Psoas muscle (tissue), 7 donors: ENCODE measurements at regions not wholly inside any gene's neighbourhood (a gene's known extent, or its start where the extent isn't known, plus 50 kb on each side); places are given as distances from the start of the nearest gene placed in this dataset.

Experiments used
- ATAC-seq, 4 donors: fragments of 200-7000 bp; cut with Tn5 transposase; one replicate each; pipeline ENCODE4 v1.9.1; 2020; ENCODE audit warnings: moderate library complexity in 3 of 4, mild to moderate bottlenecking in 2 of 4
- DNase-seq, 2 donors: peaks; one replicate each; pipeline ENCODE4 v3.0.0-alpha.2; 2020
- H3K27ac ChIP-seq: fragments of 200-600 bp; one replicate; pipeline ENCODE4 v1.8.0; 2022
- H3K27me3 ChIP-seq, 3 donors: fragments of 200-600 bp in 1 of 3; one replicate each; pipeline versions ENCODE4 v1.6.1 to v1.8.0; 2013 to 2022; ENCODE audit warnings: low read length in 2 of 3, mild to moderate bottlenecking in 2 of 3, moderate library complexity in 1 of 3; ENCODE audit not compliant: insufficient read depth in 3 of 3
- H3K36me3 ChIP-seq, 2 donors: fragments of 200-600 bp in 1 of 2; one replicate each; pipeline versions ENCODE4 v1.6.1 to v1.8.0; 2013 to 2022; ENCODE audit warnings: low read depth in 1 of 2, mild to moderate bottlenecking in 1 of 2, moderate library complexity in 1 of 2; ENCODE audit not compliant: insufficient read depth in 1 of 2
- H3K4me1 ChIP-seq: fragments of 200-600 bp; one replicate; pipeline ENCODE4 v1.8.0; 2022
- H3K4me3 ChIP-seq: fragments of 200-600 bp; one replicate; pipeline ENCODE4 v1.8.0; 2022; ENCODE audit warnings: mild to moderate bottlenecking
- H3K9me3 ChIP-seq: fragments of 200-600 bp; one replicate; pipeline ENCODE4 v1.8.0; 2022
- CTCF ChIP-seq: fragments of 200-600 bp; IDR thresholded peaks from one replicate; pipeline ENCODE4 v1.8.0; 2022; ENCODE audit warnings: antibody characterized with exemption
- WGBS, 3 donors: extraction: QIAGEN DNeasy Blood & Tissue Kit; methylation state at CpG; one replicate each; pipeline versions ENCODE4 v1.1.6 to v1.1.7; 2013; 5-methylcytosine and 5-hydroxymethylcytosine counted together
- intact Hi-C, 2 donors: fragments of 100-400 bp; cut with DNase I; formaldehyde crosslinking; loops; one replicate each; pipeline versions ENCODE4 v1.11.0 to v1.14.2; 2022
- donor health status: healthy with polysubstance abuse.
- donor health status: DM: no; HTN: no; CAD: no; lungs with moderate emphysema.
- donor health status: Bipolar disorder and iron deficiency.
- donor health status: healthy.
- donor health status: DM: yes; HTN: yes; CAD: no.
- donor health status: DM: no; HTN: no; CAD: no.
- donor health status: DM: yes; HTN: yes; CAD: no.

GRCh38 chr11:62068730-62069129 is 55.1 kb upstream of the INCENP start:
- Histone ChIP-seq H3K4me3 (no peak overlapping the region), H3K27me3 (no peaks in the 10 kb centered on the region), H3K9me3 (no peaks in the 10 kb centered on the region), H3K4me1 (no peaks in the 10 kb centered on the region), H3K27ac (no peak overlapping the region), H3K36me3 (no peaks in the 10 kb centered on the region)
- ATAC-seq (no peak), DNase-seq (no peak)
- intact Hi-C loops, result no loop called here
- TF ChIP-seq CTCF, result no peak
- 85 to 92% (median 86%) methylated on average over 3 of the region's 3 CpGs for WGBS, 3 donors

GRCh38 chr11:62067741-62068140 is 56.1 kb upstream of the INCENP start:
- no peaks in the 10 kb centered on the region for H3K9me3 ChIP-seq
- no peak overlapping the region for H3K27ac ChIP-seq
- H3K4me1 ChIP-seq, result no peaks in the 10 kb centered on the region
- H3K27me3 ChIP-seq, result no peaks in the 10 kb centered on the region
- 94 to 97% (median 95%) methylated on average over 8 of the region's 8 CpGs for WGBS, 3 donors
- no peak overlapping the region for H3K4me3 ChIP-seq
- intact Hi-C loops, result no loop called here
- DNase-seq (no peak), ATAC-seq (no peak)
- TF ChIP-seq CTCF, result no peak
- H3K36me3 ChIP-seq, result no peaks in the 10 kb centered on the region

- Histone ChIP-seq H3K4me3 (no peak overlapping the region), H3K27ac (no peak overlapping the region), H3K9me3 (no peaks in the 10 kb centered on the region), H3K4me1 (no peaks in the 10 kb centered on the region), H3K27me3 (no peaks in the 10 kb centered on the region), H3K36me3 (no peaks in the 10 kb centered on the region)
- WGBS, 3 donors, result 92 to 96% (median 94%) methylated on average over 2 of the region's 2 CpGs
- TF ChIP-seq CTCF, result no peak
- DNase-seq, result no peak
- no peak for ATAC-seq
- intact Hi-C loops, result no loop called here
Observed at GRCh38 chr11:62064221-62064620, 59.6 kb upstream of the INCENP start.

GRCh38 chr11:62062223-62062861 is 61.5 kb upstream of the INCENP start:
- Histone ChIP-seq H3K4me1 (no peaks in the 10 kb centered on the region), H3K4me3 (no peak overlapping the region), H3K36me3 (no peaks in the 10 kb centered on the region), H3K27me3 (no peaks in the 10 kb centered on the region), H3K27ac (no peak overlapping the region), H3K9me3 (no peaks in the 10 kb centered on the region)
- WGBS, 3 donors, result 70 to 82% (median 72%) methylated on average over 4 of the region's 4 CpGs
- intact Hi-C loops, result no loop called here
- TF ChIP-seq CTCF, result no peak
- DNase-seq (no peak), ATAC-seq (no peak)
